Keratinocyte (primary cell): ENCODE measurements at regions not wholly inside any gene's neighbourhood (a gene's known extent, or its start where the extent isn't known, plus 50 kb on each side); places are given as distances from the start of the nearest gene placed in this dataset.

ENCODE experiments used
- DNase-seq: peaks from one replicate; pipeline ENCODE4 v3.0.0-alpha.2; 2011; ENCODE audit warnings: low read depth, missing footprints, low spot score
- FAIRE-seq: peaks from 2 replicates; lab custom pipeline; 2011; peaks lifted over from hg19 to GRCh38; lab: Jason Lieb, UNC
- H2AFZ ChIP-seq: 2 replicates; pipeline ENCODE4 v1.6.0; 2012; ENCODE audit warnings: low read length, control low read depth, inconsistent platforms; ENCODE audit not compliant: control insufficient read depth
- H3K27ac ChIP-seq: 2 replicates; pipeline ENCODE4 v1.5.1; 2011; ENCODE audit warnings: low read length; ENCODE audit not compliant: control insufficient read depth, insufficient read depth
- H3K27me3 ChIP-seq: 3 replicates; pipeline ENCODE4 v1.6.0; 2011; ENCODE audit warnings: low read length; ENCODE audit not compliant: control insufficient read depth, insufficient read depth; ENCODE audit errors: extremely low read depth
- H3K36me3 ChIP-seq, 2 experiments: 2 replicates in 1 of 2; 3 replicates in 1 of 2; pipeline ENCODE4 v1.5.1; 2011; ENCODE audit warnings: low read length in 2 of 2, mild to moderate bottlenecking in 1 of 2; ENCODE audit not compliant: control insufficient read depth in 2 of 2, insufficient read depth in 2 of 2; ENCODE audit errors: extremely low read depth in 1 of 2
- H3K4me1 ChIP-seq: 3 replicates; pipeline ENCODE4 v1.5.1; 2011; ENCODE audit warnings: low read length; ENCODE audit not compliant: control insufficient read depth, insufficient read depth; ENCODE audit errors: extremely low read depth
- H3K4me2 ChIP-seq: 3 replicates; pipeline ENCODE4 v1.6.0; 2011; ENCODE audit warnings: low read depth, low read length; ENCODE audit not compliant: control insufficient read depth, insufficient read depth; ENCODE audit errors: extremely low read depth
- H3K4me3 ChIP-seq, 3 experiments: fragments of 200-600 bp in 1 of 3; sonication (generic) in 1 of 3; 2 replicates in 2 of 3; 3 replicates in 1 of 3; pipeline ENCODE4 v1.5.1; 2011 to 2016; ENCODE audit warnings: low read length in 3 of 3, mild to moderate bottlenecking in 3 of 3, control low read depth in 2 of 3, inconsistent platforms in 1 of 3, low read depth in 1 of 3, mixed read lengths in 1 of 3, mixed run types in 1 of 3, moderate library complexity in 1 of 3; ENCODE audit not compliant: control insufficient read depth in 2 of 3, insufficient read depth in 2 of 3; ENCODE audit errors: extremely low read depth in 1 of 3
- H3K79me2 ChIP-seq: 2 replicates; pipeline ENCODE4 v1.6.0; 2012; ENCODE audit warnings: low read length; ENCODE audit not compliant: control insufficient read depth, insufficient read depth
- H3K9ac ChIP-seq: 3 replicates; pipeline ENCODE4 v1.6.0; 2011; ENCODE audit warnings: low read length; ENCODE audit not compliant: control insufficient read depth, insufficient read depth; ENCODE audit errors: extremely low read depth
- H3K9me1 ChIP-seq: 3 replicates; pipeline ENCODE4 v1.6.0; 2011; ENCODE audit warnings: low read length; ENCODE audit not compliant: control insufficient read depth, insufficient read depth; ENCODE audit errors: extremely low read depth
- H3K9me3 ChIP-seq: 2 replicates; pipeline ENCODE4 v1.5.1; 2012; ENCODE audit warnings: low read depth, low read length; ENCODE audit not compliant: control insufficient read depth
- H4K20me1 ChIP-seq: 3 replicates; pipeline ENCODE4 v1.6.0; 2011; ENCODE audit warnings: low read length; ENCODE audit not compliant: control insufficient read depth, insufficient read depth; ENCODE audit errors: extremely low read depth
- CTCF ChIP-seq, 3 experiments: IDR thresholded peaks in 1 of 3; conservative IDR thresholded peaks in 1 of 3; optimal IDR thresholded peaks in 1 of 3; 2 replicates in 2 of 3; 3 replicates in 1 of 3; pipeline versions ENCODE3 to v1.5.1; 2011; ENCODE audit warnings: low read length in 3 of 3, mild to moderate bottlenecking in 3 of 3, moderate library complexity in 2 of 3, control low read depth in 1 of 3, inconsistent platforms in 1 of 3; ENCODE audit not compliant: insufficient read depth in 2 of 3; ENCODE audit errors: extremely low read depth in 1 of 3
- EZH2 ChIP-seq: IDR thresholded peaks from one replicate; pipeline ENCODE4 v1.6.1; 2012; ENCODE audit warnings: inconsistent platforms, mild to moderate bottlenecking, low read length, moderate library complexity
- dilution Hi-C: fragments of 300-500 bp; cut with MboI; formaldehyde crosslinking; loops from one replicate; pipeline ENCODE4 v1.7.0; 2020; ENCODE audit warnings: low sequenced_read_pairs; ENCODE audit not compliant: extremely low pct_ligation_motif_present

GRCh38 chr20:56976336-56976735, 290.1 kb downstream of the BMP7 start:
- no peak for DNase-seq
- Histone ChIP-seq H3K9me1 (no peaks in the 10 kb centered on the region), H3K27me3 (peaks cover 24% of the 10 kb centered on the region), H3K27ac (no peak overlapping the region), H3K36me3 (no peaks in the 10 kb centered on the region), H3K4me1 (peaks cover 4% of the 10 kb centered on the region), H3K4me3 (no peak overlapping the region), H3K79me2 (no peaks in the 10 kb centered on the region), H2AFZ (no peak overlapping the region), H3K4me2 (no peak overlapping the region), H3K9me3 (no peaks in the 10 kb centered on the region), H3K9ac (no peak overlapping the region), H4K20me1 (no peaks in the 10 kb centered on the region)
- dilution Hi-C loops = no loop called here
- no peak for TF ChIP-seq EZH2
- no peak for TF ChIP-seq CTCF (optimal IDR thresholded peaks at IDR 0.05 in 1 of 3, IDR thresholded peaks at IDR 0.05 in 1 of 3, conservative IDR thresholded peaks at IDR 0.05 in 1 of 3; ENCODE audit: extremely low read depth in 1 of 3, insufficient read depth in 2 of 3, low read length in 3 of 3)
- no peak for FAIRE-seq

- Histone ChIP-seq H3K27me3 (peaks cover 20% of the 10 kb centered on the region), H3K9me1 (no peaks in the 10 kb centered on the region), H3K9me3 (no peaks in the 10 kb centered on the region), H3K27ac (no peak overlapping the region), H3K4me1 (peaks cover 4% of the 10 kb centered on the region), H3K79me2 (no peaks in the 10 kb centered on the region), H4K20me1 (no peaks in the 10 kb centered on the region), H3K9ac (no peak overlapping the region), H3K4me2 (no peak overlapping the region), H3K4me3 (no peak overlapping the region), H3K36me3 (no peaks in the 10 kb centered on the region), H2AFZ (no peak overlapping the region)
- FAIRE-seq (no peak), DNase-seq (no peak)
- dilution Hi-C loops = no loop called here
- no peak for TF ChIP-seq CTCF (optimal IDR thresholded peaks at IDR 0.05 in 1 of 3, IDR thresholded peaks at IDR 0.05 in 1 of 3, conservative IDR thresholded peaks at IDR 0.05 in 1 of 3; ENCODE audit: extremely low read depth in 1 of 3, insufficient read depth in 2 of 3, low read length in 3 of 3)
- no peak for TF ChIP-seq EZH2
These were observed 288.0 kb downstream of the BMP7 start for GRCh38 chr20:56978475-56978874.
